ELR (cell line): ENCODE measurements at regions not wholly inside any gene's neighbourhood (a gene's known extent, or its start where the extent isn't known, plus 50 kb on each side); places are given as distances from the start of the nearest gene placed in this dataset.
A peak's percentile ranks its signal among the peaks of the same experiment; 100 is the strongest.

Experiments used
- DNase-seq: peaks from one replicate; pipeline ENCODE4 v3.0.0-alpha.2; 2015; ENCODE audit warnings: low read depth

GRCh38 chr12:115355301-115355700 lies 671.3 kb upstream of the TBX3 start:
- peak; percentile 76 for DNase-seq

- DNase-seq: peak; percentile 99
These were observed 670.3 kb upstream of the TBX3 start for GRCh38 chr12:115354007-115354890.

GRCh38 chr12:115353467-115353866 lies 669.5 kb upstream of the TBX3 start:
- DNase-seq: no peak

- DNase-seq: no peak
These were observed 667.6 kb upstream of the TBX3 start for GRCh38 chr12:115351514-115352077.

- no peak for DNase-seq
These were observed 665.7 kb upstream of the TBX3 start for GRCh38 chr12:115349711-115350110.

GRCh38 chr12:115348301-115348700 lies 664.3 kb upstream of the TBX3 start:
- DNase-seq: no peak

GRCh38 chr12:115343601-115344000 lies 659.6 kb upstream of the TBX3 start:
- no peak for DNase-seq

- DNase-seq: no peak
These were observed 659.0 kb upstream of the TBX3 start for GRCh38 chr12:115343008-115343407.

- peak; percentile 99 for DNase-seq
These were observed 657.5 kb upstream of the TBX3 start for GRCh38 chr12:115341442-115341841.

GRCh38 chr12:115338566-115339294 lies 654.8 kb upstream of the TBX3 start:
- DNase-seq: peak; percentile 71

- peak; percentile 96 for DNase-seq
These were observed 653.9 kb upstream of the TBX3 start for GRCh38 chr12:115337693-115338543.

GRCh38 chr12:115336506-115336905 lies 652.5 kb upstream of the TBX3 start:
- no peak for DNase-seq

GRCh38 chr12:115335594-115335993 lies 651.6 kb upstream of the TBX3 start:
- no peak for DNase-seq

GRCh38 chr12:115335048-115335447 lies 651.1 kb upstream of the TBX3 start:
- DNase-seq: no peak

- DNase-seq: no peak
These were observed 649.0 kb upstream of the TBX3 start for GRCh38 chr12:115332945-115333344.

- no peak for DNase-seq
These were observed 641.9 kb upstream of the TBX3 start for GRCh38 chr12:115325858-115326257.

GRCh38 chr12:115324949-115325593 lies 641.1 kb upstream of the TBX3 start:
- DNase-seq: no peak

GRCh38 chr12:115323223-115323905 lies 639.4 kb upstream of the TBX3 start:
- DNase-seq: peak; percentile 82

- DNase-seq: peak; percentile 61
These were observed 638.3 kb upstream of the TBX3 start for GRCh38 chr12:115322275-115322674.

- DNase-seq: no peak
These were observed 637.0 kb upstream of the TBX3 start for GRCh38 chr12:115320967-115321366.

GRCh38 chr12:115320451-115320850 lies 636.5 kb upstream of the TBX3 start:
- no peak for DNase-seq
